ENCODE measurements at regions not wholly inside any gene's neighbourhood (a gene's known extent, or its start where the extent isn't known, plus 50 kb on each side); places are given as distances from the start of the nearest gene placed in this dataset.

GRCh38 chr13:44096901-44097300 lies 217.2 kb downstream of the LACC1 start:
- no peak overlapping the region for H3K27ac Mint-ChIP-seq (ENCODE audit: unreplicated experiment)
- H3K9me3 ChIP-seq: peaks cover 9% of the 10 kb centered on the region
- H3K4me3 ChIP-seq (ENCODE audit: low read depth, low read length): no peak overlapping the region
- H3K4me3 Mint-ChIP-seq (ENCODE audit: unreplicated experiment): no peak overlapping the region
- no peak for TF ChIP-seq CTCF (IDR thresholded peaks at IDR 0.05; ENCODE audit: insufficient read depth in 1 of 2, low read depth in 1 of 2, low read length in 1 of 2, severe bottlenecking in 1 of 2, unreplicated experiment in 1 of 2)
- H3K4me1 Mint-ChIP-seq (ENCODE audit: low read depth, unreplicated experiment): no peaks in the 10 kb centered on the region
- H3K36me3 ChIP-seq (ENCODE audit: control insufficient read depth, insufficient read depth, low read length): no peaks in the 10 kb centered on the region
- CTCF ChIA-PET: no interaction called here
- no peaks in the 10 kb centered on the region for H3K36me3 Mint-ChIP-seq (ENCODE audit: insufficient read depth, unreplicated experiment)
- intact Hi-C loops (cut with micrococcal nuclease; ENCODE audit: unreplicated experiment): no loop called here
- H3K27me3 ChIP-seq (replicated peaks; ENCODE audit: control insufficient read depth, insufficient read depth, low read length): no peaks in the 10 kb centered on the region
- BruUV-seq (replicated peaks): no TSS peak
- H3K4me1 ChIP-seq: no peaks in the 10 kb centered on the region
- POLR2A ChIA-PET: no interaction called here
- peaks cover 16% of the 10 kb centered on the region for H3K9me3 Mint-ChIP-seq (ENCODE audit: unreplicated experiment)
- no peaks in the 10 kb centered on the region for H3K27me3 Mint-ChIP-seq (ENCODE audit: insufficient read depth, unreplicated experiment)
- DNase-seq: no peak

- intact Hi-C loops (cut with micrococcal nuclease; ENCODE audit: unreplicated experiment): no loop called here
Observed at GRCh38 chr13:44098559-44098958, 218.9 kb downstream of the LACC1 start.

GRCh38 chr13:44101347-44102083 lies 221.8 kb downstream of the LACC1 start:
- Histone ChIP-seq H3K4me1 (no peaks in the 10 kb centered on the region; the same call in 1 of the 2 replicates), H3K4me3 (ENCODE audit: low read depth, low read length) (no peak overlapping the region), H3K27me3 (replicated peaks; ENCODE audit: control insufficient read depth, insufficient read depth, low read length) (no peaks in the 10 kb centered on the region), H3K36me3 (ENCODE audit: control insufficient read depth, insufficient read depth, low read length) (no peaks in the 10 kb centered on the region), H3K9me3 (peaks cover 13% of the 10 kb centered on the region)
- Mint-ChIP-seq H3K9me3 (ENCODE audit: unreplicated experiment) (peaks cover 28% of the 10 kb centered on the region), H3K27me3 (ENCODE audit: insufficient read depth, unreplicated experiment) (no peaks in the 10 kb centered on the region), H3K36me3 (ENCODE audit: insufficient read depth, unreplicated experiment) (no peaks in the 10 kb centered on the region), H3K4me3 (ENCODE audit: unreplicated experiment) (no peak overlapping the region), H3K27ac (ENCODE audit: unreplicated experiment) (no peak overlapping the region), H3K4me1 (ENCODE audit: low read depth, unreplicated experiment) (no peaks in the 10 kb centered on the region)
- ChIA-PET CTCF (no interaction called here), POLR2A (no interaction called here)
- intact Hi-C loops (cut with micrococcal nuclease; ENCODE audit: unreplicated experiment): no loop called here
- no TSS peak for BruUV-seq (replicated peaks)
- no peak for DNase-seq
- no peak for TF ChIP-seq CTCF (IDR thresholded peaks at IDR 0.05; ENCODE audit: insufficient read depth in 1 of 2, low read depth in 1 of 2, low read length in 1 of 2, severe bottlenecking in 1 of 2, unreplicated experiment in 1 of 2)

More at GRCh38 chr13:44098559-44098958, 218.9 kb downstream of the LACC1 start:
- Mint-ChIP-seq H3K27me3 (ENCODE audit: insufficient read depth, unreplicated experiment) (no peaks in the 10 kb centered on the region), H3K4me1 (ENCODE audit: low read depth, unreplicated experiment) (no peaks in the 10 kb centered on the region), H3K9me3 (ENCODE audit: unreplicated experiment) (peaks cover 28% of the 10 kb centered on the region), H3K27ac (ENCODE audit: unreplicated experiment) (no peak overlapping the region), H3K36me3 (ENCODE audit: insufficient read depth, unreplicated experiment) (no peaks in the 10 kb centered on the region), H3K4me3 (ENCODE audit: unreplicated experiment) (no peak overlapping the region)
- POLR2A ChIA-PET: no interaction called here
- no peak for TF ChIP-seq CTCF (IDR thresholded peaks at IDR 0.05; ENCODE audit: insufficient read depth in 1 of 2, low read depth in 1 of 2, low read length in 1 of 2, severe bottlenecking in 1 of 2, unreplicated experiment in 1 of 2)
- no peaks in the 10 kb centered on the region for H3K36me3 ChIP-seq (ENCODE audit: control insufficient read depth, insufficient read depth, low read length)
- H3K4me1 ChIP-seq: no peaks in the 10 kb centered on the region
- no TSS peak for BruUV-seq (replicated peaks)
- H3K4me3 ChIP-seq (ENCODE audit: low read depth, low read length): no peak overlapping the region
- peaks cover 13% of the 10 kb centered on the region for H3K9me3 ChIP-seq
- no peaks in the 10 kb centered on the region for H3K27me3 ChIP-seq (replicated peaks; ENCODE audit: control insufficient read depth, insufficient read depth, low read length)
- DNase-seq: no peak
- CTCF ChIA-PET: no interaction called here

All from Caco-2 (cell line).